IPS-20b (cell line): ENCODE measurements at regions not wholly inside any gene's neighbourhood (a gene's known extent, or its start where the extent isn't known, plus 50 kb on each side); places are given as distances from the start of the nearest gene placed in this dataset.
"Not testable (repeated sequence)": the region's sequence is repeated elsewhere in the genome, so short reads cannot be mapped to it uniquely, and the experiment has no call there.

Source experiments
- H3K27ac ChIP-seq: one replicate; pipeline ENCODE4 v1.5.1; 2013; ENCODE audit warnings: low read length
- H3K27me3 ChIP-seq: 2 replicates; pipeline ENCODE4 v1.6.1; 2013; ENCODE audit warnings: mild to moderate bottlenecking, low read length, inconsistent platforms; ENCODE audit not compliant: insufficient read depth
- H3K36me3 ChIP-seq: 2 replicates; pipeline ENCODE4 v1.6.1; 2013; ENCODE audit warnings: low read depth, mild to moderate bottlenecking, inconsistent platforms, low read length, moderate library complexity; ENCODE audit not compliant: insufficient read depth
- H3K4me1 ChIP-seq: 2 replicates; pipeline ENCODE4 v1.6.1; 2013; ENCODE audit warnings: mild to moderate bottlenecking, control low read depth, inconsistent platforms, low read length, moderate library complexity; ENCODE audit not compliant: insufficient read depth
- H3K4me3 ChIP-seq: 2 replicates; pipeline ENCODE4 v1.5.1; 2013; ENCODE audit warnings: mild to moderate bottlenecking, low read length, inconsistent platforms
- H3K9ac ChIP-seq: 2 replicates; pipeline ENCODE4 v1.6.1; 2013; ENCODE audit warnings: low read depth, mild to moderate bottlenecking, inconsistent platforms, low read length, moderate library complexity
- H3K9me3 ChIP-seq: 2 replicates; pipeline ENCODE4 v1.6.1; 2013; ENCODE audit warnings: mild to moderate bottlenecking, low read depth, low read length, inconsistent platforms; ENCODE audit not compliant: insufficient read depth

DNA sequence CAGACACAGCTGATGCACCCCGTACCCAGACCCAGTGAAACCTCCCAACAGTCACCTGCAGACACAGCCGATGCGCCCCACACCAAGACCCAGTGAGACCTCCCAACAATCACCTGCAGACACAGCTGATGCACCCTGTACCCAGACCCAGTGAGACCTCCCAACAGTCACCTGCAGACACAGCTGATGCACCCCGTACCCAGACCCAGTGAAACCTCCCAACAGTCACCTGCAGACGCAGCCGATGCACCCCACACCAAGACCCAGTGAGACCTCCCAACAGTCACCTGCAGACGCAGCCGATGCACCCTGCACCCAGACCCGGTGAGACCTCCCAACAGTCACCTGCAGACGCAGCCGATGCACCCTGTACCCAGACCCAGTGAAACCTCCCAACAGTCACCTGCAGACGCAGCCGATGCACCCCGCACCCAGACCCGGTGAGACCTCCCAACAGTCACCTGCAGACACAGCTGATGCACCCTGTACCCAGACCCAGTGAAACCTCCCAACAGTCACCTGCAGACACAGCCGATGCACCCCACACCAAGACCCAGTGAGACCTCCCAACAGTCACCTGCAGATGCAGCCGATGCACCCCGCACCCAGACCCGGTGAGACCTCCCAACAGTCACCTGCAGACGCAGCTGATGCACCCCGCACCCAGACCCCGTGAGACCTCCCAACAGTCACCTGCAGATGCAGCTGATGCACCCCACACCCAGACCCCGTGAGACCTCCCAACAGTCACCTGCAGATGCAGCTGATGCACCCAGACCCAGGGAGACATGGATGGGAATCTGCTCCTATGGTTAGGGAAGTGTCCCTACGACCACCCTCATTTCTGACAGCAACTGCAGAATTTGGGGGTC is 178.3 kb upstream of the C1orf174 start:
- not testable (repeated sequence) for H3K27ac ChIP-seq, H3K9ac ChIP-seq, H3K4me3 ChIP-seq, H3K9me3 ChIP-seq, H3K36me3 ChIP-seq, H3K27me3 ChIP-seq, H3K4me1 ChIP-seq

DNA sequence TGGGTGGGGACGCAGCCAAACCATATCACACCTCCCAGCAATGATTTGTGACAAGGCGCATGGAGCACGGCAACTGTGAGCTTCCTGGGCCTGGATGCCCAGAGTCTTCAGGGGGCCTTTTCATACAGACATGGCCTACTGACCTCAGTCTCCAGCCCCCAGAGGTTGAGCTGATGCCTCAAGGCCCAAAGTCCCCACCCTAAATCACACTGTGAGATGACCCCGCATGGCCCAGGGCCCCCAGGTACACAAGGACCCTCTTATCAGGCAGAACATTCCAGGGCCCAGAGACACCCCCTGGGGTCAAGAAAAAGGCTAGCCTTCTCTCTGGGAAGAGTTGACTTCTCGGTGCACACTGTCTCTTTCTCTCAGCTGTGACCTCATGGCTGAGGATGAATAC is 179.7 kb upstream of the C1orf174 start:
- H3K9me3 ChIP-seq: no peaks in the 10 kb centered on the region
- no peak overlapping the region for H3K9ac ChIP-seq
- H3K27me3 ChIP-seq: no peaks in the 10 kb centered on the region
- no peak overlapping the region for H3K27ac ChIP-seq
- no peaks in the 10 kb centered on the region for H3K4me1 ChIP-seq
- no peak overlapping the region for H3K4me3 ChIP-seq
- H3K36me3 ChIP-seq: no peaks in the 10 kb centered on the region

DNA sequence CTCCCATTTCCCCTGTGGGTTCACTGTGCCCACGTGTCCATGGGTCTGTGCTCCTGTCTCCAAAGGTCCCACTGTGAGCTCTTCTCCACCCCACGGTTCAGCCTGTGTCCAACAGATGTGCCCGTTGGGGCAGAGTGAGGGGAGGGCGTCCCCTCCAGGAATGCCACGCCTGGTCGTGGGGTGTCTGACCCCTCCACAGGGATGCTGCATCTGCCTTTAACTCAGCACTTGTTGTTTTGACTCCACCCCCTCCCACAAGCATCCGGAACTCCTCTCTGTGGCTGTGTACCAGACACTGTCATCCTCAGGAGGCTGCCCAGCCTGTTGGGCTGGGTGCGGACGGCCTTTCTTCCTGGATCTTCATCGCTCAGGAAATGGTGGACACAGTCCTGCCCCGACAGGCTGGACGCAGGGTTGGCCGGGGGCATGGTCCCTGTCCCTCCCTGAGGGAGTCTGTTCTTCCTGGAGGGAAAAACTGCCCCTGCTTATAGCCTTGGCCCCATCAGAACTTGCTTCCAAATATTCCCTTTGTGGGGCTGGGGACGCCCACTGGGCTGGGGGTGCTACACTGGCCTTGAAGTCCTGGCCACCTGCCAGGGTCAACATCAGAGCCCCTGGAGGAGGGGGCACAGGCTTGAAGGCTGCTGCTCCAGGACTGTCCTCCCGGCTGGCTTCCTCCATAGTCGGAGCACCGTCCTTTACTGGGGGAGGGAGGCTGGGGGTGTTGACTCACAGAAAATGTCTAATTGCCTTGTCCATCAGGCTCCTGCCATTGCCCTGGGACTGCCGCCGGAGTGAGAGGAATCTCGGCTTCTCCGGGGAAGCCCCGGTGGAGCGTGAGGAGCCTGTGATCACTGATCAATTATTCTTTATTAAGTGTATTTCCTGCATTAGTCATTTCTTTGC is 182.0 kb upstream of the C1orf174 start:
- no peaks in the 10 kb centered on the region for H3K36me3 ChIP-seq
- no peak overlapping the region for H3K9ac ChIP-seq
- no peaks in the 10 kb centered on the region for H3K4me1 ChIP-seq
- H3K27me3 ChIP-seq: no peaks in the 10 kb centered on the region
- no peaks in the 10 kb centered on the region for H3K9me3 ChIP-seq
- no peak overlapping the region for H3K27ac ChIP-seq
- H3K4me3 ChIP-seq: no peak overlapping the region

DNA sequence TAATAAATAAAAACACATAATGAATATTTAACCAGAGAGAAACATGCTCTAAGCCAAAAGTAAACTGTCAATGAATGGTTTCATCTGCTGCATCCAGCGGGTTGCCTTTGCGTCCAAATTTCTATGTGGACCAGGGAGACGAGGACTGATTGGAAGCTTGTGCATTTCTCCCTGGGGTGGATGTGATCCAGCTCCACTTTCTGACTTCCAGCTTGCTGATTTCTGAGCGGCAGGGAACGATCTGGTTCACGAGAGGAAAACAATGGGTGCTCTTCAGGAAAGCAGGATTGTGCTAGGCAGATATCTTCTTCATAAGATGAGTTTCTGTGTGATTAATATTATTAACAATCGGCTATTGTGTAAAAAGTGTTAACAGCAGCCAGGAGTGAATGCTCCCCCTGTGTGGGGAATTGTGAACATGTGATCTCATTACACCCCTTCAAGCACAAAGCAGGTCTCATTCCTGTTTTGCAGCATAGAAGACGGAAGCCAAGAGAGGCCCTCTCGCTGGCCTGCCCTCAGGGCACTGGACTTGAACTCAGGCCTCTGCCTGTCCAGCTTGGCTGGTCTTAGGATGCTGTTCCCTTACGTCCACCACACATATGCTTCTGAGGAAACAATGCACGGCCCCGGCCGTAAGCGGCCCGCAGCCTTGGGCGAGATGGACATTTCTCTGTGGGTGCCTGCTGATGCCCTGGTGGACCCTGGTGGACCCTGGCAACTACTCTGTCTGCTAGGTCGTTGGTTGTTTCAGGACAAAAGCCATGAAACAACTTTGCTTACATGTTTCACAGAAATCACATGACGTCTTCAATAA is 183.4 kb upstream of the C1orf174 start:
- H3K4me1 ChIP-seq: no peaks in the 10 kb centered on the region
- H3K27ac ChIP-seq: no peak overlapping the region
- H3K4me3 ChIP-seq: no peak overlapping the region
- no peak overlapping the region for H3K9ac ChIP-seq
- no peaks in the 10 kb centered on the region for H3K9me3 ChIP-seq
- H3K27me3 ChIP-seq: no peaks in the 10 kb centered on the region
- no peaks in the 10 kb centered on the region for H3K36me3 ChIP-seq

DNA sequence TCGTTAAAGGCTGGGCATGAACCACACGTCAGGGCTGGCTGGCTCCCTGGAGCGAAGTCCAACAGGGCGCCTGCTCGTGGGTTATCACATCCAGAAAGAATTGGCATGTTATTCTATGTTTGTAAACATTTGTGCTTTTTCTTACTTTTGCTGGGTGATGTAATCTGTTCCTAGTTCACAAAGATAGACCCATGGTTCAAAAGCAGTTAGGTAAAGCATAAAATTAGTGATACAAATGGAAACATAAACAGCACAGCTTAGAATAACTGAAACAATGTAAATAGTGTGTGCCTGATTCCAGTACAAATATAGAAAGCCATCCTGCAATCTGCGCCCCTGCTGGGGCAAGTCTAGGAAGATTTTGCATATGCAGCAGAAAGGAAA is 184.0 kb upstream of the C1orf174 start:
- no peaks in the 10 kb centered on the region for H3K4me1 ChIP-seq
- no peaks in the 10 kb centered on the region for H3K9me3 ChIP-seq
- no peaks in the 10 kb centered on the region for H3K36me3 ChIP-seq
- no peaks in the 10 kb centered on the region for H3K27me3 ChIP-seq
- no peak overlapping the region for H3K27ac ChIP-seq
- no peak overlapping the region for H3K9ac ChIP-seq
- no peak overlapping the region for H3K4me3 ChIP-seq

DNA sequence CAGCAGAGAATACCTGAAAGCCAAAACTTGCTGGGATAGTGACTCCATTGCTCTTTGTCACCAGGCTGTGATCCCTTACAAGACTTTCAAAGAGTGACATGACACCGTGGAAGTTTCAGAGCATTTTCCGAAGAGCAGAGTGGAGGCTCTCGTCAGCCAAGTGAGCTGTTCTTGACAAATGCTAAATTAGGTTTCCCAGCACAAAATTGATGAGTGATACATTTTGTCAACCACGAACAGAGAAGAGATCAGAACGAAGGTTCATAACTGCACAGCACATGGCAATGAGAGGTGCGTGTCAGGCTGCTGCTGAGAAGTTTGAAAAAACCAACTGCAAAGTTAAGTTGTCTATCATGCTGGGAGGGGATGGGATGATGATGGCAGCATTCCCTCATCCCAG is 184.4 kb upstream of the C1orf174 start:
- H3K27me3 ChIP-seq: no peaks in the 10 kb centered on the region
- no peaks in the 10 kb centered on the region for H3K9me3 ChIP-seq
- no peak overlapping the region for H3K9ac ChIP-seq
- H3K36me3 ChIP-seq: no peaks in the 10 kb centered on the region
- no peak overlapping the region for H3K4me3 ChIP-seq
- no peaks in the 10 kb centered on the region for H3K4me1 ChIP-seq
- H3K27ac ChIP-seq: no peak overlapping the region

DNA sequence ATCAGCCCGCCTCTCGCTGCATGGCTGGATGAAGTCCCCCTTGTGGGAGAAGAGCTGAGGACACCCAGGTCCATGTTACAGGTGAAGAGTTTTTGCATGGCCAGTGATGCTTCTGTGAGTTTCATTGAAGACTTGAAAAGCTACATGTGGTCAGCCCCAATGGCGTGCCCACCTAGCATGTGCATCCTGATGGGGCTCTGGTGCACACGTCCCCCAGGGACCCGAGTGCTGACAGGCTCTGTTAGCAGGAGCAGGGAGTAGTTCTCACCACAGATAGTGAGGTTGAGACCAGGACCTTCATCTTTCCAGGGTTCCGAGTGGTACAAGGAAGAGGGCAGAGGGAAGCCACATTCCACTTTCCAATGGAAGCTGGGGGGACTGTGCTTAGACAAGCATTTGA is 184.8 kb upstream of the C1orf174 start:
- Histone ChIP-seq H3K4me1 (no peaks in the 10 kb centered on the region), H3K27ac (no peak overlapping the region), H3K4me3 (no peak overlapping the region), H3K36me3 (no peaks in the 10 kb centered on the region), H3K9ac (no peak overlapping the region), H3K9me3 (no peaks in the 10 kb centered on the region), H3K27me3 (no peaks in the 10 kb centered on the region)

DNA sequence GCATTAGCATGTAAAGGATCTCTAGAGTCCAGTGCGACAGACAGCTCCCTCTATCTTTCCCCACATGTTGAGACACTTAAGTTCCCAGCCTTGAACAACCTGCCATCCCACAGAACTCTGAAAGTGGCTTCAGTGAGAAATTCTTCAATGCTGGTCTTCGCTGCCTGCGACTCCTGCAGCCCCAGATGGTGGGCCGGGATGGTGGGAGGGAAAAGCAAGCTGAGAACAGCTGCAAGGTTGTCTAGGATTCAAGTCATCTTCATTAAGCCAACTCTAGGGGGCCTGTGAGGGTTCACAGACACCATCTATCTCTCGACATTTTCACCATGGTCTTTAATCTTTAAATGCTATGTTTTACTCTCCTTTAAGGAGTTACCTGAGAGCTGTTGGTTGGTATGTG is 185.5 kb upstream of the C1orf174 start:
- Histone ChIP-seq H3K4me1 (no peaks in the 10 kb centered on the region), H3K36me3 (no peaks in the 10 kb centered on the region), H3K4me3 (no peak overlapping the region), H3K27ac (no peak overlapping the region), H3K9me3 (no peaks in the 10 kb centered on the region), H3K9ac (no peak overlapping the region), H3K27me3 (no peaks in the 10 kb centered on the region)

DNA sequence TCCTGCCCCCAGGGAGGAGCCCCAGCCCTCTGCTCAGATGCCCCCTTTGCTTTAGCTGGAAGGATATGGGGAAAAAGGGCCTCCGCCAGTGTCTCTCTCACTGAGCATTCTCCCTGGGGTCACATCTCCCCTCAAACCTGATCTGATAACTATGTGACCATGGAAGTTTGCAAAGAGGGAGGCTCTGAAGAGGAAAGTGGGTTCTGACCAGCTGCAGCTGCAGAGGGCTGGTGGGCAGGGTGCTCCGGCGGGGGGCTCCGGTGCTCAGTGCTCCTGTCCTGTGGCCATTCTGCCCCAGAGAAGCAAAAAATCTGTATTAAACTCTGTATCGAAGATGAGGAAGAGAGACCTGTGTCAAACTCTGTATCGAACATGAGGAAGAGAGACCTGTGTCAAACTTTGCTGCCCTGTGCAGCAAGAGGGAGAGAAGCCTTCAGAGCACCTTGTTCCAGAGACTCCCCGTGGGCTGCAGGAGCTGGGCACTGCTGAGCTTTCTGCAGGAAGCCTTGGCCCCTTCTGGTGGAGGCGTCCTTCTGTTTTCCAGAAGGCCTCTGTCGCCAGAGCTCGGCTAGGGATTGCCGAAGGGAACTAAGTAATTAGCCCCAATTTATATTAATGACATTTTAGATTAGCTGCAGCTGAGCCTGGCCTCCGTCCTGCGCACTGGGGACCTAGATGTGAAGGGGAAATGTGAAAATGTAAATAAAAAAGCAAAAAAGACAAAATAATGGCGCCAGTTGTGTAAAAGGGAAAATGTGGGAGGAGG is 186.2 kb upstream of the C1orf174 start:
- H3K27me3 ChIP-seq: no peaks in the 10 kb centered on the region

DNA sequence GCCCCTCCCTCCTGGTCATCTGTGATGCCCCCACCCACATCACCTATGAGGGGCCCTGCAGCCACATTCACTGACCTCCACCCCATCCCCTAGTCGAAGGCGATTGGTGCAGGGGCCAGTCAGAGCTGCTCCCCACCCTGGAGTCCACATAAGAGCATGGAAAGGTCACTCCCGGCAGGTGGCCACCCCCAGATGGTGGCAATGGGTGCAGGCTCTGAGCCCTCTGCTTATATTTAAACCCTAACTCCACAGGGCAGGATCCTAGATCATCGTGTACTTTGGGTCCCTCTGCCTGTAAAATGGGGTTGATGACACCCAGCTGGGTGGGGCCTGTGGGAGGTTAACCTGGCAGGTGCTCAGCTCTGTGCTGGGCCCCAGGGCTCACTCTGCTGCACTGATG is 186.8 kb upstream of the C1orf174 start:
- H3K36me3 ChIP-seq: no peaks in the 10 kb centered on the region
- no peaks in the 10 kb centered on the region for H3K27me3 ChIP-seq
- H3K4me3 ChIP-seq: no peak overlapping the region
- no peak overlapping the region for H3K27ac ChIP-seq
- no peaks in the 10 kb centered on the region for H3K4me1 ChIP-seq
- H3K9ac ChIP-seq: no peak overlapping the region
- H3K9me3 ChIP-seq: no peaks in the 10 kb centered on the region

More for the DNA sequence above, 186.2 kb upstream of the C1orf174 start:
- H3K4me3 ChIP-seq: no peak overlapping the region
- H3K27ac ChIP-seq: no peak overlapping the region
- no peaks in the 10 kb centered on the region for H3K4me1 ChIP-seq
- no peaks in the 10 kb centered on the region for H3K36me3 ChIP-seq
- no peaks in the 10 kb centered on the region for H3K9me3 ChIP-seq
- H3K9ac ChIP-seq: no peak overlapping the region
